Skeletal muscle tissue (tissue), 3 donors: ENCODE measurements at regions not wholly inside any gene's neighbourhood (a gene's known extent, or its start where the extent isn't known, plus 50 kb on each side); places are given as distances from the start of the nearest gene placed in this dataset.
"Not testable (repeated sequence)": the region's sequence is repeated elsewhere in the genome, so short reads cannot be mapped to it uniquely, and the experiment has no call there.

Experiments
- H3K27ac ChIP-seq: one replicate; pipeline ENCODE4 v1.7.0; 2013; ENCODE audit warnings: mild to moderate bottlenecking, low read depth, low read length, inconsistent platforms
- H3K27me3 ChIP-seq, 3 donors: one replicate each; pipeline ENCODE4 v1.7.0; 2013; ENCODE audit warnings: low read length in 3 of 3; ENCODE audit not compliant: control insufficient read depth in 3 of 3, insufficient read depth in 3 of 3
- H3K36me3 ChIP-seq, 3 donors: one replicate each; pipeline ENCODE4 v1.7.0; 2013; ENCODE audit warnings: low read length in 3 of 3; ENCODE audit not compliant: control insufficient read depth in 3 of 3, insufficient read depth in 3 of 3
- H3K4me1 ChIP-seq, 3 donors: one replicate each; pipeline ENCODE4 v1.7.0; 2013; ENCODE audit warnings: low read length in 3 of 3, mild to moderate bottlenecking in 3 of 3; ENCODE audit not compliant: control insufficient read depth in 3 of 3, insufficient read depth in 3 of 3
- H3K4me3 ChIP-seq, 3 donors: one replicate each; pipeline ENCODE4 v1.7.0; 2013; ENCODE audit warnings: low read length in 3 of 3
- H3K9ac ChIP-seq, 3 donors: one replicate each; pipeline ENCODE4 v1.7.0; 2013; ENCODE audit warnings: low read length in 3 of 3, mild to moderate bottlenecking in 3 of 3, moderate library complexity in 2 of 3, low read depth in 1 of 3
- H3K9me3 ChIP-seq, 3 donors: one replicate each; pipeline ENCODE4 v1.7.0; 2013; ENCODE audit warnings: low read length in 3 of 3; ENCODE audit not compliant: control insufficient read depth in 3 of 3
- donor health status: Osteomylitis.

- Histone ChIP-seq H3K27me3 (no peaks in the 10 kb centered on the region), H3K4me3 (no peak overlapping the region), H3K27ac (no peak overlapping the region), H3K9me3 (no peaks in the 10 kb centered on the region), H3K4me1 (peaks cover 0 to 2% (median 0%) of the 10 kb centered on the region in 3 donors), H3K36me3 (no peaks in the 10 kb centered on the region), H3K9ac (no peak overlapping the region)
Observed at GRCh38 chr6:12548526-12548925, 168.0 kb upstream of the PHACTR1 start.

GRCh38 chr6:12549445-12549844, 167.1 kb upstream of the PHACTR1 start:
- not testable (repeated sequence) for H3K4me1 ChIP-seq, H3K36me3 ChIP-seq, H3K27me3 ChIP-seq, H3K4me3 ChIP-seq, H3K9me3 ChIP-seq, H3K27ac ChIP-seq, H3K9ac ChIP-seq

GRCh38 chr6:12554820-12555219, 161.7 kb upstream of the PHACTR1 start:
- H3K27me3 ChIP-seq, H3K9ac ChIP-seq, H3K27ac ChIP-seq: not testable (repeated sequence)

GRCh38 chr6:12555267-12555666, 161.3 kb upstream of the PHACTR1 start:
- H3K27ac ChIP-seq = no peak overlapping the region
- H3K4me3 ChIP-seq = no peak overlapping the region
- peaks cover 0 to 2% (median 0%) of the 10 kb centered on the region in 3 donors for H3K9me3 ChIP-seq
- no peaks in the 10 kb centered on the region for H3K36me3 ChIP-seq
- no peaks in the 10 kb centered on the region for H3K27me3 ChIP-seq
- H3K4me1 ChIP-seq = no peaks in the 10 kb centered on the region
- no peak overlapping the region for H3K9ac ChIP-seq

More at GRCh38 chr6:12554820-12555219, 161.7 kb upstream of the PHACTR1 start:
- not testable (repeated sequence) for H3K4me3 ChIP-seq, H3K9me3 ChIP-seq, H3K36me3 ChIP-seq, H3K4me1 ChIP-seq

GRCh38 chr6:12555781-12556180, 160.8 kb upstream of the PHACTR1 start:
- no peaks in the 10 kb centered on the region for H3K36me3 ChIP-seq
- no peak overlapping the region for H3K4me3 ChIP-seq
- H3K9me3 ChIP-seq = peaks cover 0 to 2% (median 0%) of the 10 kb centered on the region in 3 donors
- no peak overlapping the region for H3K9ac ChIP-seq
- no peaks in the 10 kb centered on the region for H3K27me3 ChIP-seq
- no peaks in the 10 kb centered on the region for H3K4me1 ChIP-seq
- no peak overlapping the region for H3K27ac ChIP-seq

GRCh38 chr6:12557765-12558164, 158.8 kb upstream of the PHACTR1 start:
- Histone ChIP-seq H3K27me3 (no peaks in the 10 kb centered on the region), H3K36me3 (no peaks in the 10 kb centered on the region), H3K27ac (no peak overlapping the region), H3K9me3 (peaks cover 0 to 2% (median 0%) of the 10 kb centered on the region in 3 donors), H3K9ac (no peak overlapping the region), H3K4me3 (no peak overlapping the region), H3K4me1 (no peaks in the 10 kb centered on the region)

GRCh38 chr6:12560315-12560714, 156.3 kb upstream of the PHACTR1 start:
- H3K4me1 ChIP-seq = no peaks in the 10 kb centered on the region
- no peaks in the 10 kb centered on the region for H3K27me3 ChIP-seq
- H3K36me3 ChIP-seq = no peaks in the 10 kb centered on the region
- H3K4me3 ChIP-seq = no peak overlapping the region
- peaks cover 0 to 2% (median 0%) of the 10 kb centered on the region in 3 donors for H3K9me3 ChIP-seq
- H3K9ac ChIP-seq = no peak overlapping the region
- H3K27ac ChIP-seq = no peak overlapping the region

GRCh38 chr6:12566618-12567123, 149.9 kb upstream of the PHACTR1 start:
- peaks cover 0 to 2% (median 0%) of the 10 kb centered on the region in 3 donors for H3K4me1 ChIP-seq
- H3K36me3 ChIP-seq = no peaks in the 10 kb centered on the region
- H3K27me3 ChIP-seq = no peaks in the 10 kb centered on the region
- no peak overlapping the region for H3K4me3 ChIP-seq
- H3K27ac ChIP-seq = no peak overlapping the region
- H3K9me3 ChIP-seq = no peaks in the 10 kb centered on the region
- no peak overlapping the region for H3K9ac ChIP-seq

- no peak overlapping the region for H3K9ac ChIP-seq
- no peaks in the 10 kb centered on the region for H3K36me3 ChIP-seq
Observed at GRCh38 chr6:12567682-12568081, 148.9 kb upstream of the PHACTR1 start.

GRCh38 chr6:12569646-12570045, 146.9 kb upstream of the PHACTR1 start:
- Histone ChIP-seq H3K4me1 (peaks cover 0 to 2% (median 0%) of the 10 kb centered on the region in 3 donors), H3K4me3 (no peak overlapping the region), H3K27me3 (no peaks in the 10 kb centered on the region), H3K27ac (no peak overlapping the region), H3K9ac (no peak overlapping the region), H3K36me3 (no peaks in the 10 kb centered on the region), H3K9me3 (no peaks in the 10 kb centered on the region)

More at GRCh38 chr6:12567682-12568081, 148.9 kb upstream of the PHACTR1 start:
- Histone ChIP-seq H3K9me3 (no peaks in the 10 kb centered on the region), H3K4me1 (peaks cover 0 to 2% (median 0%) of the 10 kb centered on the region in 3 donors), H3K27me3 (no peaks in the 10 kb centered on the region), H3K27ac (no peak overlapping the region), H3K4me3 (no peak overlapping the region)
